Endothelial cell of umbilical vein (primary cell): ENCODE measurements at regions not wholly inside any gene's neighbourhood (a gene's known extent, or its start where the extent isn't known, plus 50 kb on each side); places are given as distances from the start of the nearest gene placed in this dataset.

Experiments used
- BruUV-seq: library from RNA; stranded (reverse); fragments of 400-500 nt; replicated peaks from 2 replicates; lab custom pipeline; 2021; lab: Mats Ljungman, UMichigan
- CTCF ChIA-PET: fragments of 300-600, 350-600 bp; sonication (Branson Sonifier 250); formaldehyde crosslinking; loops from one replicate; lab custom pipeline; 2021; ENCODE audit warnings: antibody characterized with exemption, inconsistent platforms; lab: Charles Lee
- POLR2A ChIA-PET: fragments of 300-600, 350-600 bp; sonication (Branson Sonifier 250); formaldehyde crosslinking; loops from one replicate; lab custom pipeline; 2021; ENCODE audit warnings: antibody characterized with exemption, inconsistent platforms; lab: Charles Lee
- DNase-seq: peaks from one replicate; pipeline ENCODE4 v3.0.0-alpha.2; 2011; ENCODE audit warnings: low read depth, low spot score
- FAIRE-seq: peaks from 2 replicates; lab custom pipeline; 2011; peaks lifted over from hg19 to GRCh38; lab: Jason Lieb, UNC
- H2AFZ ChIP-seq: 2 replicates; pipeline ENCODE4 v1.6.0; 2012; ENCODE audit warnings: low read depth, low read length, control low read depth, inconsistent platforms
- H3K27ac ChIP-seq: 2 replicates; pipeline ENCODE4 v1.5.1; 2011; ENCODE audit warnings: low read depth, mild to moderate bottlenecking, control low read depth, low read length, moderate library complexity; ENCODE audit not compliant: insufficient read depth
- H3K27me3 ChIP-seq, 2 experiments: 2 replicates each; pipeline versions ENCODE4 v1.6.0 to v1.6.1; 2011; ENCODE audit warnings: low read length in 2 of 2, mixed read lengths in 1 of 2; ENCODE audit not compliant: control insufficient read depth in 2 of 2, insufficient read depth in 2 of 2
- H3K36me3 ChIP-seq, 2 experiments: 2 replicates in 1 of 2; 3 replicates in 1 of 2; pipeline ENCODE4 v1.5.1; 2011; ENCODE audit warnings: low read length in 2 of 2, mild to moderate bottlenecking in 1 of 2, moderate library complexity in 1 of 2; ENCODE audit not compliant: control insufficient read depth in 2 of 2, insufficient read depth in 2 of 2; ENCODE audit errors: extremely low read depth in 1 of 2
- H3K4me1 ChIP-seq: 3 replicates; pipeline ENCODE4 v1.5.1; 2011; ENCODE audit warnings: mild to moderate bottlenecking, low read length; ENCODE audit not compliant: control insufficient read depth, insufficient read depth; ENCODE audit errors: extremely low read depth
- H3K4me2 ChIP-seq: 2 replicates; pipeline ENCODE4 v1.6.1; 2011; ENCODE audit warnings: low read length, control low read depth, mixed read lengths; ENCODE audit not compliant: insufficient read depth
- H3K4me3 ChIP-seq, 3 experiments: fragments of 200-600 bp in 1 of 3; sonication (generic), shearing (Covaris generic) in 1 of 3; replicated peaks in 1 of 3; 2 replicates each; pipeline ENCODE4 v1.5.1; 2011 to 2016; ENCODE audit warnings: control low read depth in 3 of 3, low read length in 3 of 3, mild to moderate bottlenecking in 2 of 3, inconsistent platforms in 1 of 3, low read depth in 1 of 3, moderate library complexity in 1 of 3; ENCODE audit not compliant: insufficient read depth in 1 of 3
- H3K79me2 ChIP-seq: 2 replicates; pipeline ENCODE4 v1.6.0; 2012; ENCODE audit warnings: low read length, inconsistent platforms; ENCODE audit not compliant: control insufficient read depth, insufficient read depth
- H3K9ac ChIP-seq: replicated peaks from 2 replicates; pipeline ENCODE3; 2011; ENCODE audit warnings: low read length, control low read depth; ENCODE audit not compliant: insufficient read depth; ENCODE audit errors: extremely low read depth
- H3K9me1 ChIP-seq: replicated peaks from 3 replicates; pipeline ENCODE4 v1.6.0; 2011; ENCODE audit warnings: mild to moderate bottlenecking, low read length; ENCODE audit not compliant: control insufficient read depth, insufficient read depth; ENCODE audit errors: extremely low read depth
- H3K9me3 ChIP-seq: replicated peaks from 2 replicates; pipeline ENCODE4 v1.5.1; 2012; ENCODE audit warnings: low read length, inconsistent platforms; ENCODE audit not compliant: control insufficient read depth, insufficient read depth
- H4K20me1 ChIP-seq: replicated peaks from 2 replicates; pipeline ENCODE3; 2011; ENCODE audit warnings: mild to moderate bottlenecking, low read length; ENCODE audit not compliant: control insufficient read depth, insufficient read depth; ENCODE audit errors: extremely low read depth
- EZH2 ChIP-seq: IDR thresholded peaks from 2 replicates; pipeline ENCODE4 v1.6.1; 2012; ENCODE audit warnings: borderline replicate concordance, low read depth, mild to moderate bottlenecking, moderate library complexity, low read length, inconsistent platforms; ENCODE audit not compliant: severe bottlenecking
- FOS ChIP-seq: IDR thresholded peaks from 2 replicates; pipeline ENCODE4 v1.6.1; 2011; ENCODE audit warnings: mild to moderate bottlenecking, low read length, moderate library complexity, borderline replicate concordance; ENCODE audit not compliant: insufficient read depth
- GATA2 ChIP-seq: IDR thresholded peaks from 2 replicates; pipeline ENCODE4 v1.7.0; 2011; ENCODE audit warnings: low read depth, mild to moderate bottlenecking, moderate library complexity, mixed read lengths, low read length; ENCODE audit not compliant: insufficient read length, insufficient read depth
- JUN ChIP-seq: IDR thresholded peaks from 2 replicates; pipeline ENCODE4 v1.6.1; 2011; ENCODE audit warnings: borderline replicate concordance, low read depth; ENCODE audit not compliant: insufficient read length, insufficient read depth
- MYC ChIP-seq: IDR thresholded peaks from one replicate; pipeline ENCODE4 v1.6.1; 2011; ENCODE audit warnings: mild to moderate bottlenecking, low read depth, low read length
- POLR2A ChIP-seq: IDR thresholded peaks from 2 replicates; pipeline ENCODE4 v1.6.1; 2012; ENCODE audit warnings: low read depth, mild to moderate bottlenecking, control low read depth, low read length
- POLR2AphosphoS5 ChIP-seq: IDR thresholded peaks from 2 replicates; pipeline ENCODE4 v1.6.1; 2012; ENCODE audit warnings: low read depth, mild to moderate bottlenecking, control low read depth, low read length, moderate library complexity; ENCODE audit not compliant: insufficient read depth
- dilution Hi-C: fragments of 300-500 bp; cut with MboI; formaldehyde crosslinking; loops from one replicate; pipeline ENCODE4 v1.15.0; 2019; ENCODE audit warnings: low sequenced_read_pairs; ENCODE audit not compliant: extremely low pct_ligation_motif_present
- intact Hi-C: fragments of 100-400 bp; cut with micrococcal nuclease; formaldehyde crosslinking; loops from one replicate; pipeline ENCODE4 v1.10.0; 2022
- TF ChIP-seq, protein P1 (sequence below): IDR thresholded peaks from 2 replicates; pipeline ENCODE4 v1.6.1; 2011; ENCODE audit not compliant: insufficient read depth, insufficient read length
- TF ChIP-seq, protein P2 (sequence below), 2 donors: IDR thresholded peaks; 1 replicate in 1 of 2; 2 replicates in 1 of 2; pipeline ENCODE4 v1.5.1; 2011; ENCODE audit warnings: low read length in 2 of 2, mild to moderate bottlenecking in 2 of 2, moderate library complexity in 2 of 2, control low read depth in 1 of 2, inconsistent platforms in 1 of 2, low read depth in 1 of 2; ENCODE audit not compliant: insufficient read depth in 1 of 2; ENCODE audit errors: extremely low read depth in 1 of 2

DNA sequence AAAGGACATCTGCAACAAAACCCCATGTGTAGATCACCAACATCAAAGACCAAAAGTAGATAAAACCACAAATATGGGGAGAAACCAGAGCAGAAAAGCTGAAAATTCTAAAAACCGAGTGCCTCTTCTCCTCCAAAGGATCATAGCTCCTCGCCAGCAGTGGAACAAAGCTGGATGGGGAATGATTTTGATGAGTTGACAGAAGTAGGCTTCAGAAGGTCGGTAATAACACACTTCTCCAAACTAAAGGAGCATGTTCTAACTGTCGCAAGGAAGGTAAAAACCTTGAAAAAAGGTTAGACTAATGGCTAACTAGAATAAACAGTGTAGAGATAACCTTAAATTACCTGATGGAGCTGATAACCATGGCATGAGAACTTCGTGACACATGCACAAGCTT lies 109.9 kb upstream of the SYNCRIP start:
- FAIRE-seq, result no peak
- Histone ChIP-seq H2AFZ (no peak overlapping the region), H3K9me1 (no peaks in the 10 kb centered on the region), H4K20me1 (no peaks in the 10 kb centered on the region), H3K27ac (no peak overlapping the region), H3K4me2 (no peak overlapping the region), H3K4me1 (no peaks in the 10 kb centered on the region), H3K9ac (no peak overlapping the region), H3K79me2 (no peaks in the 10 kb centered on the region), H3K27me3 (no peaks in the 10 kb centered on the region), H3K36me3 (no peaks in the 10 kb centered on the region), H3K9me3 (no peaks in the 10 kb centered on the region), H3K4me3 (no peak overlapping the region)
- intact Hi-C loops, result loop anchor here (10.0 kb wide), 1 partner anchor 1182 kb away; the partner anchor contains the start of gene HTR1E
- ChIA-PET CTCF (no interaction called here), POLR2A (no interaction called here)
- no peak for TF ChIP-seq FOS
- no peak for TF ChIP-seq GATA2
- TF ChIP-seq, protein P1, sequence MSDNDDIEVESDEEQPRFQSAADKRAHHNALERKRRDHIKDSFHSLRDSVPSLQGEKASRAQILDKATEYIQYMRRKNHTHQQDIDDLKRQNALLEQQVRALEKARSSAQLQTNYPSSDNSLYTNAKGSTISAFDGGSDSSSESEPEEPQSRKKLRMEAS, result no peak
- no peak for TF ChIP-seq POLR2A
- TF ChIP-seq MYC, result no peak
- no peak for TF ChIP-seq JUN
- no peak for TF ChIP-seq POLR2AphosphoS5
- TF ChIP-seq, protein P2, sequence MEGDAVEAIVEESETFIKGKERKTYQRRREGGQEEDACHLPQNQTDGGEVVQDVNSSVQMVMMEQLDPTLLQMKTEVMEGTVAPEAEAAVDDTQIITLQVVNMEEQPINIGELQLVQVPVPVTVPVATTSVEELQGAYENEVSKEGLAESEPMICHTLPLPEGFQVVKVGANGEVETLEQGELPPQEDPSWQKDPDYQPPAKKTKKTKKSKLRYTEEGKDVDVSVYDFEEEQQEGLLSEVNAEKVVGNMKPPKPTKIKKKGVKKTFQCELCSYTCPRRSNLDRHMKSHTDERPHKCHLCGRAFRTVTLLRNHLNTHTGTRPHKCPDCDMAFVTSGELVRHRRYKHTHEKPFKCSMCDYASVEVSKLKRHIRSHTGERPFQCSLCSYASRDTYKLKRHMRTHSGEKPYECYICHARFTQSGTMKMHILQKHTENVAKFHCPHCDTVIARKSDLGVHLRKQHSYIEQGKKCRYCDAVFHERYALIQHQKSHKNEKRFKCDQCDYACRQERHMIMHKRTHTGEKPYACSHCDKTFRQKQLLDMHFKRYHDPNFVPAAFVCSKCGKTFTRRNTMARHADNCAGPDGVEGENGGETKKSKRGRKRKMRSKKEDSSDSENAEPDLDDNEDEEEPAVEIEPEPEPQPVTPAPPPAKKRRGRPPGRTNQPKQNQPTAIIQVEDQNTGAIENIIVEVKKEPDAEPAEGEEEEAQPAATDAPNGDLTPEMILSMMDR (IDR thresholded peaks at IDR 0.05; ENCODE audit: extremely low read depth in 1 of 2, insufficient read depth in 1 of 2, low read depth in 1 of 2, low read length in 2 of 2), result no peak
- TF ChIP-seq EZH2, result no peak
- BruUV-seq, result no TSS peak
- dilution Hi-C loops, result no loop called here
- no peak for DNase-seq
